Prostate gland (tissue), 2 donors: ENCODE measurements at regions not wholly inside any gene's neighbourhood (a gene's known extent, or its start where the extent isn't known, plus 50 kb on each side); places are given as distances from the start of the nearest gene placed in this dataset.

ENCODE experiments used
- DNase-seq: peaks from one replicate; pipeline ENCODE4 v3.0.0-alpha.2; 2019; ENCODE audit warnings: low spot score
- H3K27ac ChIP-seq, 2 donors: fragments of 200-600 bp; sonication (generic); 2 replicates each; pipeline ENCODE4 v1.5.1; 2017 to 2019
- H3K27me3 ChIP-seq: fragments of 200-600 bp; sonication (generic); replicated peaks from 2 replicates; pipeline ENCODE4 v1.5.1; 2019; ENCODE audit not compliant: insufficient read depth
- H3K36me3 ChIP-seq, 2 donors: fragments of 200-600 bp; sonication (generic); 1 replicate in 1 of 2; 2 replicates in 1 of 2; pipeline versions ENCODE4 v1.5.1 to v1.8.1; 2017 to 2019
- H3K4me1 ChIP-seq: fragments of 200-600 bp; sonication (generic); replicated peaks from 2 replicates; pipeline ENCODE4 v1.5.1; 2019
- H3K4me3 ChIP-seq, 2 donors: fragments of 200-600 bp; sonication (generic); 2 replicates each; pipeline ENCODE4 v1.5.1; 2017 to 2019
- H3K9me3 ChIP-seq: fragments of 200-600 bp; sonication (generic); 2 replicates; pipeline ENCODE4 v1.5.1; 2017
- CTCF ChIP-seq, 4 experiments: fragments of 200-600 bp in 2 of 4; fragments of 450-650 bp in 2 of 4; sonication (generic) in 2 of 4; IDR thresholded peaks; 1 replicate in 3 of 4; 2 replicates in 1 of 4; pipeline ENCODE4 v1.5.1; 2016 to 2019; ENCODE audit warnings: antibody characterized with exemption in 4 of 4, mild to moderate bottlenecking in 2 of 4, moderate library complexity in 2 of 4
- POLR2A ChIP-seq: fragments of 450-650 bp; IDR thresholded peaks from one replicate; pipeline ENCODE4 v1.6.1; 2016; ENCODE audit warnings: antibody characterized with exemption, mild to moderate bottlenecking
- POLR2AphosphoS5 ChIP-seq: sonication (generic); formaldehyde crosslinking; IDR thresholded peaks from one replicate; pipeline ENCODE4 v1.6.1; 2017; ENCODE audit warnings: antibody characterized with exemption
- WGBS: methylation state at CpG from one replicate; pipeline ENCODE4 v1.1.5; 2018; 5-methylcytosine and 5-hydroxymethylcytosine counted together
- intact Hi-C: fragments of 100-400 bp; cut with DNase I; formaldehyde crosslinking; loops from one replicate; pipeline ENCODE4 v1.14.2; 2022

DNA sequence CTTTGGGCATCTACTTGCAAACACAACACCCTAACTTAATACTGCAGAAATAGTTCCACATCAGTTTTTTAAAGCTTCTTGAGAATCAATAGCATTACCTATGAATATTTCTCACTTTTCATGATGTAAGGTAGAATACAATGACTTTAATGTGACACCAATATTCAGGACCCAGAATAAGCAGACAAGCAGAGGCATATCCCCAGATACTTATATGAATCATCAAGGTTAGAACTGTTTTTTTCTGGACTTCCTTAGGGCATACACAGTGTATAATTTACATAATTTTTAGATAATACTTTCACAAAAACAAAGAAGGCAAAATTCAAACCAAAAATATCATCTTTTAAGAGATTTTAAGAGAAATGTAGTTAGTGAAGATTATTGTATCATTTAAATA, 885.8 kb downstream of the FSCB start:
- H3K27ac ChIP-seq, result no peak overlapping the region
- no peaks in the 10 kb centered on the region for H3K4me1 ChIP-seq
- no peak for DNase-seq
- intact Hi-C loops, result no loop called here
- no peaks in the 10 kb centered on the region for H3K36me3 ChIP-seq
- H3K27me3 ChIP-seq, result no peaks in the 10 kb centered on the region
- no peaks in the 10 kb centered on the region for H3K9me3 ChIP-seq
- TF ChIP-seq CTCF (IDR thresholded peaks at IDR 0.05) (no peak), POLR2AphosphoS5 (no peak)
- H3K4me3 ChIP-seq, result no peak overlapping the region

DNA sequence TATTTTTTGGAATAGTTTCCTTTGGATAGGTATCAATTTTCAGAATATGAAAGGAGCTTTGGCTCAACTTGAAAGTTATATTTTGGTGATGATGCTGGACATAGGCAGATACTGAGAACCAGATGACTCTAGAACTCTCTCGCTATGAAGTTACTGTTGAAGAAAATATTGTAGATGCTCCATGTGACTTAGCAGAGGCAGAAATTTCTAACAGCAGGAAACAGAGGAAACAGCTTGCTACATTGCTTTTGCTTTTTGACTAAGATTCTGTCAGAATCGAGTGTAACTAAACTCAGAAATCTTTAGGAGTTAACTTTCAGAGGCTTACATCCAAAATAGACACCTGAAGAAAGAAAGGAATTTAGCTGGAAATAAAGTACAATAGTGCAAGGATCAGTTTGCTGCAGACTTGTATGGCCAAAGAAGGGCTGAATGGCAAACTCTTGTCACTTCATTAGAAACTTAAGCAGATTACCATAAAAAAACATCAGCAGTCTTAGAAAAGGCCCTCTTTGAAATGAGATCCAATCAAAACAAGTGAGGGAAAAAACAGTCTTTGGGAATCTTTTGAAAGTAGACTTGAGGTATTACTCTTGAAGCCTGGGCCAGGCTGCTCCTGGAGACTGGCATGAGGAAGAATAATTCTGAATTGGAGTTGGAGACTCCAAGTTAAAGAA, 911.8 kb downstream of the FSCB start:
- TF ChIP-seq POLR2A, result no peak
- no peak for TF ChIP-seq CTCF (IDR thresholded peaks at IDR 0.05)
- TF ChIP-seq POLR2AphosphoS5, result no peak
- Histone ChIP-seq H3K27ac (no peak overlapping the region), H3K27me3 (no peaks in the 10 kb centered on the region), H3K36me3 (no peaks in the 10 kb centered on the region), H3K4me1 (no peaks in the 10 kb centered on the region), H3K4me3 (no peak overlapping the region), H3K9me3 (no peaks in the 10 kb centered on the region)
- 83% methylated on average over 2 of the region's 2 CpGs for WGBS
- intact Hi-C loops, result no loop called here
- DNase-seq, result no peak

GRCh38 chr14:43591776-43592175, 915.3 kb downstream of the FSCB start:
- TF ChIP-seq POLR2AphosphoS5 (no peak), POLR2A (no peak), CTCF (IDR thresholded peaks at IDR 0.05) (no peak)
- intact Hi-C loops, result no loop called here
- Histone ChIP-seq H3K4me1 (no peaks in the 10 kb centered on the region), H3K4me3 (no peak overlapping the region), H3K36me3 (no peaks in the 10 kb centered on the region), H3K27ac (no peak overlapping the region), H3K27me3 (no peaks in the 10 kb centered on the region), H3K9me3 (no peaks in the 10 kb centered on the region)
- 57% methylated on average over 3 of the region's 3 CpGs for WGBS
- DNase-seq, result no peak

GRCh38 chr14:43587183-43587582, 919.9 kb downstream of the FSCB start:
- no peaks in the 10 kb centered on the region for H3K9me3 ChIP-seq
- H3K4me1 ChIP-seq, result no peaks in the 10 kb centered on the region
- no peak overlapping the region for H3K4me3 ChIP-seq
- intact Hi-C loops, result no loop called here
- DNase-seq, result no peak
- no peaks in the 10 kb centered on the region for H3K27me3 ChIP-seq
- no peaks in the 10 kb centered on the region for H3K36me3 ChIP-seq
- H3K27ac ChIP-seq, result no peak overlapping the region
- WGBS, result 78% methylated on average over 3 of the region's 3 CpGs
- no peak for TF ChIP-seq POLR2A

GRCh38 chr14:43579671-43580070, 927.4 kb downstream of the FSCB start:
- 46% methylated on average over 2 of the region's 2 CpGs for WGBS
- no peak for TF ChIP-seq CTCF (IDR thresholded peaks at IDR 0.05)
- TF ChIP-seq POLR2A, result no peak
- no peak for TF ChIP-seq POLR2AphosphoS5

More at GRCh38 chr14:43579671-43580070, 927.4 kb downstream of the FSCB start:
- no peaks in the 10 kb centered on the region for H3K9me3 ChIP-seq
- no peak for DNase-seq
- H3K36me3 ChIP-seq, result no peaks in the 10 kb centered on the region
- no peaks in the 10 kb centered on the region for H3K4me1 ChIP-seq
- no peak overlapping the region for H3K4me3 ChIP-seq
- H3K27me3 ChIP-seq, result no peaks in the 10 kb centered on the region
- H3K27ac ChIP-seq, result no peak overlapping the region
- intact Hi-C loops, result no loop called here
